Kidney epithelial cell (primary cell): ENCODE measurements at regions not wholly inside any gene's neighbourhood (a gene's known extent, or its start where the extent isn't known, plus 50 kb on each side); places are given as distances from the start of the nearest gene placed in this dataset.
"Not testable (repeated sequence)": the region's sequence is repeated elsewhere in the genome, so short reads cannot be mapped to it uniquely, and the experiment has no call there.

Source experiments
- DNase-seq: peaks from one replicate; pipeline ENCODE4 v3.0.0-alpha.2; 2010; ENCODE audit warnings: low read depth
- H3K27me3 ChIP-seq: 2 replicates; pipeline ENCODE4 v1.6.0; 2011; ENCODE audit warnings: low read length; ENCODE audit not compliant: control insufficient read depth, insufficient read depth
- H3K36me3 ChIP-seq: 2 replicates; pipeline ENCODE4 v1.5.1; 2011; ENCODE audit warnings: low read length; ENCODE audit not compliant: control insufficient read depth, insufficient read depth
- H3K4me3 ChIP-seq: 2 replicates; pipeline ENCODE4 v1.5.1; 2011; ENCODE audit warnings: low read depth, mild to moderate bottlenecking, control low read depth, low read length
- TF ChIP-seq, protein P1 (sequence below): IDR thresholded peaks from 2 replicates; pipeline ENCODE4 v1.5.1; 2011; ENCODE audit warnings: mild to moderate bottlenecking, moderate library complexity, low read length, control low read depth, inconsistent platforms; ENCODE audit not compliant: insufficient read depth, poor library complexity, severe bottlenecking

DNA sequence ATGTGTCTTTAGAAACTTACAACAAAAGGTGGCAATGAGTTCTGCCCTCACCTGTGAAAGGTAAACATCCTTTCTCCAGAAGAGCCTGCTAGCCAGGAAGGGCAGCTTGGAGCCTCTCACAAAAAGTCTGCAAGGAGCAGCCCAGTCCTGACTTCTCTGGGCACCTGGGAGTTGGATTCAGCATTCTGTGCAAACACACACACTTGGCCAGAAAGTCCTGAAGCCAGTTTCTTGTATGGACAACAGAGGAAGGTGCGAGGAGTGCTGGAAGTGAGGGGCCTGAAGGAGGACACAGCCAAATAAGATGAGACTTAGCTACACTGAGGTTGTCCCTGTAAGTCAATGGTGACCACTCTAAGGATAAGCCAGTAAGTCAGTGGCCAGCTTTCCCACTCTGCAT is 52.4 kb upstream of the SLC1A4 start:
- H3K27me3 ChIP-seq: no peaks in the 10 kb centered on the region
- H3K4me3 ChIP-seq: no peak overlapping the region
- H3K36me3 ChIP-seq: no peaks in the 10 kb centered on the region

DNA sequence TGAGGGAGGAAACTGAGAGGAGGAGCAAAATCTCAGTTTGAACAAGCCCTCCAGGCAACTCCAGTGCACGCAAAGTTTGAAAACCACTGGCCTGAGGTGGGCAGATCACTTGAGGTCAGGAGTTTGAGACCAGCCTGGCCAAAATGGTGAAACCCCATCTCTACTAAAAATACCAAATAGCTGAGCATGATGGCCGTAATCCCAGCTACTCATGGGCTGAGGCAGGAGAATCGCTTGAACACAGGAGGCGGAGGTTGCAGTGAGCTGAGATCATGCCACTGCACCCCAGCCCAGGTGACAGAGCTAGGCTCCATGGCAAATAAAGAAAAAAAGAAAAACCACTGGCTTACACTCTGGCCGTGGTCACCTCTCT is 51.9 kb upstream of the SLC1A4 start:
- not testable (repeated sequence) for H3K4me3 ChIP-seq, DNase-seq, H3K36me3 ChIP-seq, H3K27me3 ChIP-seq

More for the DNA sequence above, 52.4 kb upstream of the SLC1A4 start:
- DNase-seq: no peak
- TF ChIP-seq, protein P1, sequence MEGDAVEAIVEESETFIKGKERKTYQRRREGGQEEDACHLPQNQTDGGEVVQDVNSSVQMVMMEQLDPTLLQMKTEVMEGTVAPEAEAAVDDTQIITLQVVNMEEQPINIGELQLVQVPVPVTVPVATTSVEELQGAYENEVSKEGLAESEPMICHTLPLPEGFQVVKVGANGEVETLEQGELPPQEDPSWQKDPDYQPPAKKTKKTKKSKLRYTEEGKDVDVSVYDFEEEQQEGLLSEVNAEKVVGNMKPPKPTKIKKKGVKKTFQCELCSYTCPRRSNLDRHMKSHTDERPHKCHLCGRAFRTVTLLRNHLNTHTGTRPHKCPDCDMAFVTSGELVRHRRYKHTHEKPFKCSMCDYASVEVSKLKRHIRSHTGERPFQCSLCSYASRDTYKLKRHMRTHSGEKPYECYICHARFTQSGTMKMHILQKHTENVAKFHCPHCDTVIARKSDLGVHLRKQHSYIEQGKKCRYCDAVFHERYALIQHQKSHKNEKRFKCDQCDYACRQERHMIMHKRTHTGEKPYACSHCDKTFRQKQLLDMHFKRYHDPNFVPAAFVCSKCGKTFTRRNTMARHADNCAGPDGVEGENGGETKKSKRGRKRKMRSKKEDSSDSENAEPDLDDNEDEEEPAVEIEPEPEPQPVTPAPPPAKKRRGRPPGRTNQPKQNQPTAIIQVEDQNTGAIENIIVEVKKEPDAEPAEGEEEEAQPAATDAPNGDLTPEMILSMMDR: no peak

DNA sequence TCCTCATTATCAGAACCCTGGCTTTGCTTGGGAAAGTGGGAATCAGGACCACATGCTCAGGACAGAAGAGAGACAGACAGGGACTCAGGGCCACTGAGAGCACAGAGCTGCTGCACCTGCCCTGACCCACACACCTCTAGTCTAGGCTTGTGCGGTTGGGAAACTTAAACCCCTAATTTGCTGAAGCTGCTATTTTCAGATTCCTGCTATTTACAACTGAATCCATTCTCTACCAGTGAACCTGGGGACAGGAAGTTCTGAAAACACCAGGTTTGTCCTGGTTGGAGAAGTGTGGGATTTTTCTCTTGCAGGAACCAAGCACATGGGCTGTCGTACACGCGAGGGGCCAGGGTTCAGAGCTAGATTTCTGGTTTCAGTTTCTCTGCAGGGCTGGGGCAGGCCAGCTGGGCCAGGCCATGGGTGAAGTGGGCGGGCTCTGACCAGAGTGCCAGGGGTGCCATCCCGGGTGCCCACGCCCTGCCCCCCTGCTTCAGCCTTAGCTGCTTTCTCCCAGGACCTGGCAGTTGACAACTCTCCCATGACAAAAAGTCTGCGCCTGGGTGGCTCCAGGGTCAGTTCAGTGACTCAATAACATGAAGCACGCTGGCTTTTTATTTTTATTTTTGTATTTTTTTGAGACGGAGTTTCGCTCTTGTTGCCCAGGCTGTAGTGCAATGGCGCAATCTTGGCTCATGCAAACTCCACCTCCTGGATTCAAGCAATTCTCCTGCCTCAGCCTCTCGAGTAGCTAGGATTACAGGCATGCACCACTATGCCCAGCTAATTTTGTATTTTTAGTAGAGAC is 51.3 kb upstream of the SLC1A4 start:
- DNase-seq: no peak
- TF ChIP-seq, protein P1: no peak
- no peaks in the 10 kb centered on the region for H3K27me3 ChIP-seq
- H3K4me3 ChIP-seq: no peak overlapping the region
- H3K36me3 ChIP-seq: no peaks in the 10 kb centered on the region

DNA sequence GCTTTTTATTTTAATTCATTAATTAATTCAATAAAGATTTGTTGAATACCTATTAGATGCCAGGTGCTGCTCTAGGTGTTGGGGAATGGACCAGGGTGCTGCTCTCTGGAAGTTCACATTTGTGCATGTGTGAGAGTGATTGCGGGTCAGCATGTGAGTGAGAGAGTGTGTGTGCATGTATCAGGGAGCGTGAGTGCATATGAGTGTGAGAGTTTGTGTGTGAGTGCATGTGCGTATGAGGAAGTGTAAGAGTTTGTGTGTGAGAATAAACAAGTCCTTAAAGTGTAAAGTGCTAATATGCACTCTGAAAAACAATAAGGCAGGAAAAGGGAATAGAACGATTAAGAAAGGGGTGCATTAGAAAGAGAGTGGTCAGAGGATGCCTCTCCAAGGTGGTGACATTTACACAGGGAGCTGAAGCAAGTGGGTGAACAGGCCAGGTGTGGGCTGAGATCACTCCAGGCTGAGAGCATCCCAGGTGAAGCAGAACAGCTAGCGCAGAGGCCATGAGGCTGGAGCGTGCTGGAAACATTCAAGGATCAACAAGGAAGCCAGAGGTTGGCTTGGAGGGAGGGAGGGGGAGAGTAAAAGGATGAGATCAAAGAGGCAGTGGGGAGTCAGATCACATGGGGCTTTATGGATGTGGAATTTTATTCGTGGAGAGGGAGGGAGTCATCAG is 50.5 kb upstream of the SLC1A4 start:
- Histone ChIP-seq H3K27me3 (no peaks in the 10 kb centered on the region), H3K4me3 (no peak overlapping the region), H3K36me3 (no peaks in the 10 kb centered on the region)
- DNase-seq: no peak
- TF ChIP-seq, protein P1: no peak

DNA sequence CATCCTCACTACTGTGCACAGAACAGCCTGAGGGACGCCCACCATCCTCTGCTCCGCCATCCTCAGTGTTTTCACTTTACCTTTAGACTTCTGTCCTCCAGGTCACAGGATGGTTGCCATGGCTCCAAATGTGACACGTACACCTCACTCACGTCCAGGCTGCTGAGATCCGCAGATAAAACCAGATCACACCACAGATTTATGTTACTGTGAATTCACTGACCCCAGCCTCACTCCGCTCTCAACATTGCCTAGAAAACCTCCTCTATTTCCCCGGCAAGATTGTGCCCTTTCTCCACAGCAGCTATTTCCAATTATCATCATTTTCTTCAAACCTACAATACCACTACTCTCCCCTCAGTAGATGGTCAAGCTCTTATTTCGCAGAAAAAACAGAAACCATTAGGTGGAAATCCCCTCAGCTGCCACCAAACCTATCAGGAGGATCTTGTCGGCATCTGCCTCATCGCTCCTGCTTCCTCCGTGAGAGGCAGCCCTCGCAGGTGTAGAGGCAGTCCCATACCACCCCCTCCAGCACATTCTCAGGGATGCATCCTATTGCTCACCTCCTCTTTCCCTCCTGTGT is 49.8 kb upstream of the SLC1A4 start:
- no peak for DNase-seq
- no peaks in the 10 kb centered on the region for H3K36me3 ChIP-seq
- TF ChIP-seq, protein P1: no peak
- no peaks in the 10 kb centered on the region for H3K27me3 ChIP-seq
- no peak overlapping the region for H3K4me3 ChIP-seq
